ENCODE measurements at regions not wholly inside any gene's neighbourhood (a gene's known extent, or its start where the extent isn't known, plus 50 kb on each side); places are given as distances from the start of the nearest gene placed in this dataset.
A peak's percentile ranks its signal among the peaks of the same experiment; 100 is the strongest.

DNA sequence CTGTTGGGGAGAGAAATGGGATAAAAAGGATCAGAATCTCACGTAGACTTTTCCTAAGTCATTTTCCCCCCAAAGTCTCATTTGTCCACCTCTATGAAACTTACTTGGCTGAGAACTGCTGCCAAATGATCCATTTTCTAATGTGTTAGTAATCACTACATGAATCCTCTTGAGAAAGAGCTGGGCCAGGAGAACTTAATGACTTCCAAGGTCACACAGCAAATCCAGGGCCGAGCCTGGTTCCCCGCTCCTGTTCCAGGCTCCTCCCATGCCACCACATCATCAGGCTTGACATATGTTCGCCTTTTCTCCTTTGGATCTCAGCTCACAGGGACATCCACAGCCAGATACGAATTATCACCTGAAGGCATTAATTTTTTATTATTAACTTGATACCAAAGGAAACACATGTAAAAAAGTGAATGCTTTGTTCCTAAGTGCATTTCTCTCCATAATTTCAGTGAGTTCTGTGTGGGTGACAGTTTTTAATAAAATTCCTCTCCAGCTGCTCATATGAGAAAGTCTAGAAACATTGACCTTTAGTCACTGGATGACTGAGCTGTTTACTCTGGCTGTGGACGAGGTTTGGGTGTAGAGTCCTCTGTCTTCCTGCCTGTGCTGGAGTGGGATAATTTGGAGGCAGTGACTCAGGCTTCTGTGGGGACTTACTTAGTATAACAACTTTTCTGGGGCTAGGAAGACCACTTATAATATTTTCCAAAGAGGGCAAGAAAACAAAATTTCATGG is 276.3 kb downstream of the PAX1 start (continued):
- TF ChIP-seq, protein P1, sequence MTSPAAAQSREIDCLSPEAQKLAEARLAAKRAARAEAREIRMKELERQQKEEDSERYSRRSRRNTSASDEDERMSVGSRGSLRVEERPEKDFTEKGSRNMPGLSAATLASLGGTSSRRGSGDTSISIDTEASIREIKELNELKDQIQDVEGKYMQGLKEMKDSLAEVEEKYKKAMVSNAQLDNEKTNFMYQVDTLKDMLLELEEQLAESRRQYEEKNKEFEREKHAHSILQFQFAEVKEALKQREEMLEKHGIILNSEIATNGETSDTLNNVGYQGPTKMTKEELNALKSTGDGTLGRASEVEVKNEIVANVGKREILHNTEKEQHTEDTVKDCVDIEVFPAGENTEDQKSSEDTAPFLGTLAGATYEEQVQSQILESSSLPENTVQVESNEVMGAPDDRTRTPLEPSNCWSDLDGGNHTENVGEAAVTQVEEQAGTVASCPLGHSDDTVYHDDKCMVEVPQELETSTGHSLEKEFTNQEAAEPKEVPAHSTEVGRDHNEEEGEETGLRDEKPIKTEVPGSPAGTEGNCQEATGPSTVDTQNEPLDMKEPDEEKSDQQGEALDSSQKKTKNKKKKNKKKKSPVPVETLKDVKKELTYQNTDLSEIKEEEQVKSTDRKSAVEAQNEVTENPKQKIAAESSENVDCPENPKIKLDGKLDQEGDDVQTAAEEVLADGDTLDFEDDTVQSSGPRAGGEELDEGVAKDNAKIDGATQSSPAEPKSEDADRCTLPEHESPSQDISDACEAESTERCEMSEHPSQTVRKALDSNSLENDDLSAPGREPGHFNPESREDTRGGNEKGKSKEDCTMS (CRISPR knock-in tag; conservative IDR thresholded peaks at IDR 0.05): no peak
- TF ChIP-seq, protein P2, sequence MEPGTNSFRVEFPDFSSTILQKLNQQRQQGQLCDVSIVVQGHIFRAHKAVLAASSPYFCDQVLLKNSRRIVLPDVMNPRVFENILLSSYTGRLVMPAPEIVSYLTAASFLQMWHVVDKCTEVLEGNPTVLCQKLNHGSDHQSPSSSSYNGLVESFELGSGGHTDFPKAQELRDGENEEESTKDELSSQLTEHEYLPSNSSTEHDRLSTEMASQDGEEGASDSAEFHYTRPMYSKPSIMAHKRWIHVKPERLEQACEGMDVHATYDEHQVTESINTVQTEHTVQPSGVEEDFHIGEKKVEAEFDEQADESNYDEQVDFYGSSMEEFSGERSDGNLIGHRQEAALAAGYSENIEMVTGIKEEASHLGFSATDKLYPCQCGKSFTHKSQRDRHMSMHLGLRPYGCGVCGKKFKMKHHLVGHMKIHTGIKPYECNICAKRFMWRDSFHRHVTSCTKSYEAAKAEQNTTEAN (CRISPR knock-in tag; conservative IDR thresholded peaks at IDR 0.05): no peak
- TF ChIP-seq, protein P3, sequence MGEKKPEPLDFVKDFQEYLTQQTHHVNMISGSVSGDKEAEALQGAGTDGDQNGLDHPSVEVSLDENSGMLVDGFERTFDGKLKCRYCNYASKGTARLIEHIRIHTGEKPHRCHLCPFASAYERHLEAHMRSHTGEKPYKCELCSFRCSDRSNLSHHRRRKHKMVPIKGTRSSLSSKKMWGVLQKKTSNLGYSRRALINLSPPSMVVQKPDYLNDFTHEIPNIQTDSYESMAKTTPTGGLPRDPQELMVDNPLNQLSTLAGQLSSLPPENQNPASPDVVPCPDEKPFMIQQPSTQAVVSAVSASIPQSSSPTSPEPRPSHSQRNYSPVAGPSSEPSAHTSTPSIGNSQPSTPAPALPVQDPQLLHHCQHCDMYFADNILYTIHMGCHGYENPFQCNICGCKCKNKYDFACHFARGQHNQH (CRISPR knock-in tag; IDR thresholded peaks at IDR 0.05): no peak
- TF ChIP-seq RFXAP (CRISPR knock-in tag; IDR thresholded peaks at IDR 0.05; ENCODE audit: borderline replicate concordance) (no peak), TEAD2 (CRISPR knock-in tag; IDR thresholded peaks at IDR 0.05) (no peak), ZNF75D (CRISPR knock-in tag; IDR thresholded peaks at IDR 0.05; ENCODE audit: borderline replicate concordance) (no peak), ZNF234 (CRISPR knock-in tag; conservative IDR thresholded peaks at IDR 0.05) (no peak), NFRKB (IDR thresholded peaks at IDR 0.05) (no peak), ZNF839 (CRISPR knock-in tag; IDR thresholded peaks at IDR 0.05; ENCODE audit: borderline replicate concordance) (no peak), ZFP37 (CRISPR knock-in tag; IDR thresholded peaks at IDR 0.05; ENCODE audit: borderline replicate concordance) (no peak), ZNF83 (CRISPR knock-in tag; IDR thresholded peaks at IDR 0.05; ENCODE audit: borderline replicate concordance) (no peak), YEATS2 (CRISPR knock-in tag; IDR thresholded peaks at IDR 0.05; ENCODE audit: borderline replicate concordance) (no peak), RARA (CRISPR knock-in tag; IDR thresholded peaks at IDR 0.05) (peak; percentile 44; the same call in 1 of the 2 replicates), SOX6 (IDR thresholded peaks at IDR 0.05) (no peak), SOX6 (CRISPR knock-in tag; IDR thresholded peaks at IDR 0.05) (0 out of 2 replicates have a peak, but pooled peaks have one; percentile 11), ZNF550 (CRISPR knock-in tag; IDR thresholded peaks at IDR 0.05; ENCODE audit: borderline replicate concordance) (no peak)
- TF ChIP-seq, protein P4, sequence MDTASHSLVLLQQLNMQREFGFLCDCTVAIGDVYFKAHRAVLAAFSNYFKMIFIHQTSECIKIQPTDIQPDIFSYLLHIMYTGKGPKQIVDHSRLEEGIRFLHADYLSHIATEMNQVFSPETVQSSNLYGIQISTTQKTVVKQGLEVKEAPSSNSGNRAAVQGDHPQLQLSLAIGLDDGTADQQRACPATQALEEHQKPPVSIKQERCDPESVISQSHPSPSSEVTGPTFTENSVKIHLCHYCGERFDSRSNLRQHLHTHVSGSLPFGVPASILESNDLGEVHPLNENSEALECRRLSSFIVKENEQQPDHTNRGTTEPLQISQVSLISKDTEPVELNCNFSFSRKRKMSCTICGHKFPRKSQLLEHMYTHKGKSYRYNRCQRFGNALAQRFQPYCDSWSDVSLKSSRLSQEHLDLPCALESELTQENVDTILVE (CRISPR knock-in tag; IDR thresholded peaks at IDR 0.05): no peak
- TF ChIP-seq, protein P5, sequence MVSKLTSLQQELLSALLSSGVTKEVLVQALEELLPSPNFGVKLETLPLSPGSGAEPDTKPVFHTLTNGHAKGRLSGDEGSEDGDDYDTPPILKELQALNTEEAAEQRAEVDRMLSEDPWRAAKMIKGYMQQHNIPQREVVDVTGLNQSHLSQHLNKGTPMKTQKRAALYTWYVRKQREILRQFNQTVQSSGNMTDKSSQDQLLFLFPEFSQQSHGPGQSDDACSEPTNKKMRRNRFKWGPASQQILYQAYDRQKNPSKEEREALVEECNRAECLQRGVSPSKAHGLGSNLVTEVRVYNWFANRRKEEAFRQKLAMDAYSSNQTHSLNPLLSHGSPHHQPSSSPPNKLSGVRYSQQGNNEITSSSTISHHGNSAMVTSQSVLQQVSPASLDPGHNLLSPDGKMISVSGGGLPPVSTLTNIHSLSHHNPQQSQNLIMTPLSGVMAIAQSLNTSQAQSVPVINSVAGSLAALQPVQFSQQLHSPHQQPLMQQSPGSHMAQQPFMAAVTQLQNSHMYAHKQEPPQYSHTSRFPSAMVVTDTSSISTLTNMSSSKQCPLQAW (CRISPR knock-in tag; IDR thresholded peaks at IDR 0.05): 0 out of 2 replicates have a peak, but pooled peaks have one; percentile 18
- TF ChIP-seq, protein P6, sequence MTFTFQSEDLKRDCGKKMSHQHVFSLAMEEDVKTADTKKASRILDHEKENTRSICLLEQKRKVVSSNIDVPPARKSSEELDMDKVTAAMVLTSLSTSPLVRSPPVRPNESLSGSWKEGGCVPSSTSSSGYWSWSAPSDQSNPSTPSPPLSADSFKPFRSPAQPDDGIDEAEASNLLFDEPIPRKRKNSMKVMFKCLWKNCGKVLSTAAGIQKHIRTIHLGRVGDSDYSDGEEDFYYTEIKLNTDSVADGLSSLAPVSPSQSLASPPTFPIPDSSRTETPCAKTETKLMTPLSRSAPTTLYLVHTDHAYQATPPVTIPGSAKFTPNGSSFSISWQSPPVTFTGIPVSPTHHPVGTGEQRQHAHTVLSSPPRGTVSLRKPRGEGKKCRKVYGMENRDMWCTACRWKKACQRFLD (CRISPR knock-in tag; IDR thresholded peaks at IDR 0.05; ENCODE audit: borderline replicate concordance): no peak

Data from HepG2 (cell line).